Activated CD8-positive, alpha-beta memory T cell treated with anti-CD3 and anti-CD28 coated beads, Interleukin-2, amount 10 ng/mL, durations not matched to agents 7 days and 5 days (primary cell): ENCODE measurements at regions not wholly inside any gene's neighbourhood (a gene's known extent, or its start where the extent isn't known, plus 50 kb on each side); places are given as distances from the start of the nearest gene placed in this dataset.
A peak's percentile ranks its signal among the peaks of the same experiment; 100 is the strongest.

Source experiments
- ATAC-seq: fragments of 150-1000 bp; cut with Tn5 transposase; one replicate; pipeline ENCODE4 v1.10.0; 2021; ENCODE audit warnings: moderate library complexity
- CTCF ChIA-PET: fragments of 350-600 bp; sonication (Branson Sonifier 250); formaldehyde crosslinking; loops from one replicate; lab custom pipeline; 2021; ENCODE audit warnings: antibody characterized with exemption; lab: Charles Lee
- DNase-seq: peaks from one replicate; pipeline ENCODE4 v3.0.0-alpha.2; 2020
- H3K27ac Mint-ChIP-seq: one replicate; pipeline ENCODE4 v1.8.0; 2021; ENCODE audit warnings: mild to moderate bottlenecking, mixed read lengths
- H3K27me3 Mint-ChIP-seq: one replicate; pipeline ENCODE4 v1.8.0; 2021; ENCODE audit warnings: mixed read lengths
- H3K36me3 Mint-ChIP-seq: one replicate; pipeline ENCODE4 v1.8.0; 2021; ENCODE audit warnings: mild to moderate bottlenecking, mixed read lengths
- H3K4me1 Mint-ChIP-seq: one replicate; pipeline ENCODE4 v1.8.0; 2021; ENCODE audit warnings: mixed read lengths
- H3K4me3 Mint-ChIP-seq: one replicate; pipeline ENCODE4 v1.8.0; 2021; ENCODE audit warnings: mild to moderate bottlenecking, moderate library complexity, mixed read lengths
- H3K9me3 Mint-ChIP-seq: one replicate; pipeline ENCODE4 v1.8.0; 2022; ENCODE audit warnings: low read depth, mixed read lengths

DNA sequence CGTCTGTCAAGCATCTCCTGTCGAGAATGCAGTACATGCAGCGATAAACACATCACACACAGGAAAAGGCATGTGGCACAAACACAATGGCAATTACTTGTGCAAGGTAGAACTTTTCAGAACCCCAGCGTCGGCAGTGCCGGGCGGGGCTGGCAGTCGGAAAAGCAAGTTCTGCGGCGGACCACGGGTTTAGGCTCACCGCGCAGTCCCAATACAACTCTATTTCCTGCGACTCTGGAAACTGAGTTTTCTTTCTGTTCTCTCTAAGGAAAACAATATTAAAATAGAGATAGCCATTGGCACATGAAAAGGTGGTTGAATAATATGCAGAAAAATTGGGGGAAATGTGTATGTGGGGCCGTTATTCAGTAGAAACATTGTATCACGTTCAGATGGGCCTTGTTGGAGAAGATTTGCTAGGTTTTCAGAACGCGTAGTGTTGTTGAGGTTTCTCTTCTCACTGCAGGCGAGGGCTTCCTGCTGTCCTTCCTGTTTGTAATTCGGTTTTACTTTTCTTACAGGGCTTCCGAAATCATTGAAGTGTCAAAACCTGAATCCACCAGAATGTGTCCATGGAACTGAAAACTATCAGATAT is 369.5 kb downstream of the THBS2 start:
- H3K9me3 Mint-ChIP-seq, result no peaks in the 10 kb centered on the region
- H3K36me3 Mint-ChIP-seq, result no peaks in the 10 kb centered on the region
- CTCF ChIA-PET, result interaction anchor here (1.0 kb wide), 1 partner anchor 514 kb away, joined by 6 read pairs; no protein-coding TSS in a partner anchor
- H3K4me3 Mint-ChIP-seq, result peak overlapping the region; percentile 73
- ATAC-seq (peak; percentile 72), DNase-seq (no peak)
- H3K4me1 Mint-ChIP-seq, result peaks cover 8% of the 10 kb centered on the region
- no peaks in the 10 kb centered on the region for H3K27me3 Mint-ChIP-seq
- H3K27ac Mint-ChIP-seq, result peak overlapping the region; percentile 52

- Mint-ChIP-seq H3K27me3 (no peaks in the 10 kb centered on the region), H3K4me3 (no peak overlapping the region), H3K9me3 (no peaks in the 10 kb centered on the region), H3K4me1 (peaks cover 8% of the 10 kb centered on the region), H3K36me3 (no peaks in the 10 kb centered on the region), H3K27ac (no peak overlapping the region)
- CTCF ChIA-PET, result interaction anchor here (1.0 kb wide), 1 partner anchor 514 kb away, joined by 6 read pairs; no protein-coding TSS in a partner anchor
- no peak for ATAC-seq
- DNase-seq, result no peak
Measured at GRCh38 chr6:168883410-168884049, 370.1 kb downstream of the THBS2 start.

GRCh38 chr6:168880271-168880670 is 373.4 kb downstream of the THBS2 start:
- Mint-ChIP-seq H3K9me3 (no peaks in the 10 kb centered on the region), H3K36me3 (no peaks in the 10 kb centered on the region), H3K27ac (no peak overlapping the region), H3K4me1 (peaks cover 8% of the 10 kb centered on the region), H3K4me3 (no peak overlapping the region), H3K27me3 (no peaks in the 10 kb centered on the region)
- DNase-seq (no peak), ATAC-seq (no peak)
- CTCF ChIA-PET, result interaction anchor here (3.4 kb wide), 1 partner anchor 510 kb away, joined by 11 read pairs; no protein-coding TSS in a partner anchor

DNA sequence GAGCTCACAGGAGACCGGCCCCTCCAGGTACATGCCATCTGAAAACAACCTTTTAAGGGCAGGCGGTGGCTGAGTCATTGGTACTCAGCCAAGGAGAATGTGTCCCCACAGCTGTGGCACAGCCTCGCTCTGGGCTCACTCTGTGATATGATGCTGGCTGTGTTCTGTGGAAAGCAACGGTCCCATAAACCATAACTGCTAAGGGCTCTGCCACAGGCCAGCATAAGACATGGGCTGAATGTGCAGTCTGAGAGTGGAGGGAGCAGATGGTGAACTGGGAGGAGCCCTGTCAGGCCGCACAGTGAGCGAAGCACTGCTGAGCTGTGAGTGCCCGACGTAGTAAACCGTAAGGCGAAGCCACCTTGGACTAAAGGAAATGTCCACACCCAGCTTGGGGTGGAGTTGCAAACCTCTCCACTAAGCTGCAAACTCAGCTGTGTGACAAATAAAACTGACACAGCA is 375.8 kb downstream of the THBS2 start:
- no peaks in the 10 kb centered on the region for H3K9me3 Mint-ChIP-seq
- ATAC-seq (no peak), DNase-seq (no peak)
- no peak overlapping the region for H3K4me3 Mint-ChIP-seq
- H3K36me3 Mint-ChIP-seq, result no peaks in the 10 kb centered on the region
- no peak overlapping the region for H3K27ac Mint-ChIP-seq
- no peaks in the 10 kb centered on the region for H3K27me3 Mint-ChIP-seq
- H3K4me1 Mint-ChIP-seq, result no peaks in the 10 kb centered on the region
- CTCF ChIA-PET, result no interaction called here

- H3K27me3 Mint-ChIP-seq, result no peaks in the 10 kb centered on the region
- no peak overlapping the region for H3K27ac Mint-ChIP-seq
- no peaks in the 10 kb centered on the region for H3K9me3 Mint-ChIP-seq
- H3K4me1 Mint-ChIP-seq, result no peaks in the 10 kb centered on the region
- no peak for ATAC-seq
- no peak for DNase-seq
- CTCF ChIA-PET, result no interaction called here
- H3K4me3 Mint-ChIP-seq, result no peak overlapping the region
- no peaks in the 10 kb centered on the region for H3K36me3 Mint-ChIP-seq
Measured at GRCh38 chr6:168876956-168877355, 376.7 kb downstream of the THBS2 start.

DNA sequence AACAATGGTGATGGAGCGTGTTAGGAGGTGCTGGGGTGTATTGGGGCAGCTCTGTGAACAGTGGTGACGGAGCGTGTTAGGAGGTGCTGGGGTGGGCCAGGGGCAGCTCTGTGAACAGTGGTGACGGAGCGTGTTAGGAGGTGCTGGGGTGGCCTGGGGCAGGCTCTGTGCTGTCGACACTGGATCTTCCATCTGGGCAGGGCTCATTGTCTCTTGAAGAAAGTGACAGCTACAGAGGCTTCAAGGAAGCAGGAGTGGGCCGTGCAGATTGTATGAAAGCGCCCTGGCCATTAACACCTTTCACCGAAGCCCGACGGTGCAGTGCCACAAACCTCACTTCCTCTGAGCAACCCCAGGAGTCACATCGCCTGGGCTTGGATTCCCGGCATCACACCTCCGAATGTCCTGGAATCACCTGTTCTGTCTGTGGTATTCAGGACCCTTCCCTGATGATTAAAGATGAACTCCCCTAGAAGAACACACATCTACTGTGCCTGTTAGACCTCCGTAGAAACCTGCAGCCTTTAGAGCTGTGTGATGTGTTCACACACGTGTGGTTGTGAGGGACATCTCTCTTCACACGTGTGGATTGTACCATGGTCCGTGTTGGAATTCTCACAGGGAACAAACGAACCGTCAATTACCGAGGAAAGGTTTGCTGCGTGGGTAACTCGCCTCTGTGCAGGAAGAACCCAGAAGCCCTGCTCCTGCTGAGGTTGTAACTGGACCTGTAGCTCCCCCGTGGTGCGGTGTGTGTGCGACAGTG is 377.7 kb downstream of the THBS2 start:
- DNase-seq (no peak), ATAC-seq (no peak)
- Mint-ChIP-seq H3K4me3 (no peak overlapping the region), H3K4me1 (no peaks in the 10 kb centered on the region), H3K27me3 (no peaks in the 10 kb centered on the region), H3K36me3 (no peaks in the 10 kb centered on the region), H3K9me3 (no peaks in the 10 kb centered on the region), H3K27ac (no peak overlapping the region)
- CTCF ChIA-PET, result no interaction called here

GRCh38 chr6:168874637-168875036 is 379.0 kb downstream of the THBS2 start:
- no peaks in the 10 kb centered on the region for H3K27me3 Mint-ChIP-seq
- DNase-seq (no peak), ATAC-seq (no peak)
- H3K4me3 Mint-ChIP-seq, result no peak overlapping the region
- no peaks in the 10 kb centered on the region for H3K9me3 Mint-ChIP-seq
- CTCF ChIA-PET, result no interaction called here
- no peak overlapping the region for H3K27ac Mint-ChIP-seq
- no peaks in the 10 kb centered on the region for H3K4me1 Mint-ChIP-seq
- no peaks in the 10 kb centered on the region for H3K36me3 Mint-ChIP-seq

GRCh38 chr6:168873278-168874190 is 380.1 kb downstream of the THBS2 start:
- CTCF ChIA-PET, result no interaction called here
- ATAC-seq (no peak), DNase-seq (no peak)
- H3K4me3 Mint-ChIP-seq, result no peak overlapping the region
- no peaks in the 10 kb centered on the region for H3K9me3 Mint-ChIP-seq
- no peaks in the 10 kb centered on the region for H3K4me1 Mint-ChIP-seq
- no peaks in the 10 kb centered on the region for H3K27me3 Mint-ChIP-seq
- no peaks in the 10 kb centered on the region for H3K36me3 Mint-ChIP-seq
- no peak overlapping the region for H3K27ac Mint-ChIP-seq

DNA sequence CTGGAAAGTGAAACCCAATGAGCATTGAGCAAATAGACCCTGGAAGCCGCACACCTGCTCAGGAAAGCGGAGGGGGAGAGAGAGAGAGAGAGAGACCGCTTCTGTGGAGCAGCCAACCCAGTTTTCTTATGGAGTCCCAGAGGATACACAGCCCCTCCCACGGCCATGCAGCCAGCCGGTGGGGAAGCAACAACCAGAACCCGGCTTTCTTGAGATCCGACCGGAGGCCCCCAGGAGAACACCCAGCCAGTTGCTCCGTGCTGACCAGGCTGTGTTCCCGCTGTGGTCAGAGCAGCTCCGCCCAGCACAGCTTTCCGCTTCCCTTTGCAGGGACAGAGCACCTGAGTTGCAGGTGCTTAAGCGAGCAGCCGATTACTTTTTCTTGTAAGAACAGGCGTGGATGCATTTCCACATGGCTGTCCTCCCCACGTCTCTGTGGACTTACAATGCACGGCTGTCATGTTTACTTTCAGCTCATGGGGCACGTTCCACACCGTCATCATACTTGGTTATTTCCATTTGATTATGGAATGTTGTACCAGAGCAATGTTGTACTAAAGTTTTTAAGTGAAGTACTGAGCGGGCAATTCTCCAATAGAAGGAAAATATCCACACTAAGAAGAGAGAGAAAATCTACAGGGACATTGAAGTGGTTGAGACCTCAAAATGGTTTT is 381.9 kb downstream of the THBS2 start:
- ATAC-seq, result no peak
- no peaks in the 10 kb centered on the region for H3K9me3 Mint-ChIP-seq

GRCh38 chr6:168870982-168871381 is 382.7 kb downstream of the THBS2 start:
- no peak overlapping the region for H3K27ac Mint-ChIP-seq
- no peaks in the 10 kb centered on the region for H3K4me1 Mint-ChIP-seq
- no peaks in the 10 kb centered on the region for H3K27me3 Mint-ChIP-seq
- no peaks in the 10 kb centered on the region for H3K9me3 Mint-ChIP-seq
- DNase-seq, result no peak
- no peak for ATAC-seq
- CTCF ChIA-PET, result no interaction called here
- H3K36me3 Mint-ChIP-seq, result no peaks in the 10 kb centered on the region
- no peak overlapping the region for H3K4me3 Mint-ChIP-seq

More for the DNA sequence above, 381.9 kb downstream of the THBS2 start:
- CTCF ChIA-PET, result no interaction called here
- Mint-ChIP-seq H3K27ac (no peak overlapping the region), H3K36me3 (no peaks in the 10 kb centered on the region), H3K27me3 (no peaks in the 10 kb centered on the region), H3K4me1 (no peaks in the 10 kb centered on the region), H3K4me3 (no peak overlapping the region)
- no peak for DNase-seq

DNA sequence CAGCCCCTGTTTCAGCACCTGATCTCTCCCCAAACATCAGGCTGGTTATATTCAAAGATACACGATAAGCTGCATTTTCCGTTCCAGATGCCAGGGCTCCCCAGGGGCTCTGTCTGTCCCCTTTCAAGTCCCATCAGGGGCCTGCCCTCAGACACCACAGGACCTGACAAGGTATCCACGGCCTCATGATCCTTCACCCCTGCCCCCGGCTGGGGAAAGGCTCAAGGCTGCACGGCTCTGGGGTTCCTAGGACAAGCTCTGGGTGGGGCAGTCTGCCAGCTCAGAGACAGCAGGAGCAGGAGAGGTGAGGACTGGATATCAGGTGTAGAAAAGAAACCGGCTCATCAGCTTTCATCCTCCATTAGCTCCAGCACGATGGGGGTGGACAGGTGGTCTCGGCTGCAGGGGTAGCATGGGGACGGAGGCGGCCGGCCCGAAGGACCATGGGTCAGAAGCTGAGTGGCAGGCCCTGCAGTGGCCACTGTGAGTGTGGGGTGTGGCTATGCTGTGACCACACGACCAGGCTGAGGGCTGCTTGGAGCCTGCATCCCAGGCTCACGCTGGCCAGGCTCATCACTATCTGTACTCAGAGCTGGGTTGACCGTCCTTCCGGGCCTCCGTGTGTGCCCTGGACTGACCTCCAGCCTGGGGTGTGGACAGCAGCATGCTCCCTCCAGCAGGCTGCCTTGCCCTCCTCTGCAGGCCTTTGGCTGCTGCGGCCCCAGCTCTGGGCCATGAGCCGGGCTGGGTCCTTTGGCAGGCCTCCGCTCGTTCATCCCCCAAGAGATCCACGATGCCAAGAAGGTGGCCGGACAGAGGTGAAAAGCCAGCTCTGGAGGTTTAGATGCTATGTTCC is 386.2 kb downstream of the THBS2 start:
- ATAC-seq (no peak), DNase-seq (no peak)
- no peak overlapping the region for H3K27ac Mint-ChIP-seq
- no peaks in the 10 kb centered on the region for H3K27me3 Mint-ChIP-seq
- no peak overlapping the region for H3K4me3 Mint-ChIP-seq
- no peaks in the 10 kb centered on the region for H3K4me1 Mint-ChIP-seq
- H3K36me3 Mint-ChIP-seq, result no peaks in the 10 kb centered on the region
- CTCF ChIA-PET, result no interaction called here
- H3K9me3 Mint-ChIP-seq, result no peaks in the 10 kb centered on the region

DNA sequence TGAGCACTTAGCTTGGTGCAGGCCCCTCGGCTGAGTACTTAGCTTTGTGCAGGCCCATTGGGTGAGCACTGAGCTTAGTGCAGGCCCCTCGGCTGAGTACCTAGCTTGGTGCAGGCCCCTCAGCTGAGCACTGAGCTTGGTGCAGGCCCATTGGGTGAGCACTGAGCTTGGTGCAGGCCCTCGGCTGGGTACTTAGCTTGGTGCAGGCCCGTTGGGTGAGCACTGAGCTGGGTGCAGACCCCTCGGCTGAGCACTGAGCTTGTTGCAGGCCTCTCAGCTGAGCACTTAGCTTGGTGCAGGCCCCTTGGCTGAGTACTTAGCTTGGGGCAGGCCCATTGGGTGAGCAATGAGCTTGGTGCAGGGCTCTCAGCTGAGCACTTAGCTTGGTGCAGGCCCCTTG is 387.1 kb downstream of the THBS2 start:
- H3K9me3 Mint-ChIP-seq, result no peaks in the 10 kb centered on the region
- no peaks in the 10 kb centered on the region for H3K27me3 Mint-ChIP-seq
- H3K4me1 Mint-ChIP-seq, result no peaks in the 10 kb centered on the region
- H3K27ac Mint-ChIP-seq, result no peak overlapping the region
- DNase-seq, result no peak
- H3K36me3 Mint-ChIP-seq, result no peaks in the 10 kb centered on the region
- CTCF ChIA-PET, result no interaction called here
- ATAC-seq, result no peak
- H3K4me3 Mint-ChIP-seq, result no peak overlapping the region
